Activated CD4-positive, alpha-beta T cell treated with anti-CD3 and anti-CD28 coated beads, Interleukin-2, amount 10 ng/mL, durations not matched to agents 7 days and 5 days (primary cell): ENCODE measurements at regions not wholly inside any gene's neighbourhood (a gene's known extent, or its start where the extent isn't known, plus 50 kb on each side); places are given as distances from the start of the nearest gene placed in this dataset.

ENCODE experiments used
- CTCF ChIA-PET: fragments of 350-600 bp; sonication (Branson Sonifier 250); formaldehyde crosslinking; loops from one replicate; lab custom pipeline; 2021; ENCODE audit warnings: antibody characterized with exemption; lab: Charles Lee
- POLR2A ChIA-PET: fragments of 350-600 bp; sonication (Branson Sonifier 250); formaldehyde crosslinking; loops from one replicate; lab custom pipeline; 2021; ENCODE audit warnings: antibody characterized with exemption; lab: Charles Lee
- DNase-seq: peaks from one replicate; pipeline ENCODE4 v3.0.0-alpha.2; 2020
- H3K27ac Mint-ChIP-seq: one replicate; pipeline ENCODE4 v1.8.0; 2021; ENCODE audit warnings: mild to moderate bottlenecking, moderate library complexity, mixed read lengths
- H3K27me3 Mint-ChIP-seq: one replicate; pipeline ENCODE4 v1.8.0; 2021; ENCODE audit warnings: mixed read lengths
- H3K36me3 Mint-ChIP-seq: one replicate; pipeline ENCODE4 v1.8.0; 2021; ENCODE audit warnings: low read depth, mixed read lengths
- H3K4me1 Mint-ChIP-seq: one replicate; pipeline ENCODE4 v1.8.0; 2021; ENCODE audit warnings: mixed read lengths
- H3K4me3 Mint-ChIP-seq: one replicate; pipeline ENCODE4 v1.8.0; 2021; ENCODE audit warnings: mild to moderate bottlenecking, moderate library complexity, mixed read lengths
- H3K9me3 Mint-ChIP-seq: one replicate; pipeline ENCODE4 v1.8.0; 2021; ENCODE audit warnings: mixed read lengths

- H3K36me3 Mint-ChIP-seq: no peaks in the 10 kb centered on the region
- no peak for DNase-seq
- H3K4me1 Mint-ChIP-seq: peaks cover 17% of the 10 kb centered on the region
- H3K9me3 Mint-ChIP-seq: no peaks in the 10 kb centered on the region
- POLR2A ChIA-PET: no interaction called here
- no peak overlapping the region for H3K4me3 Mint-ChIP-seq
- CTCF ChIA-PET: interaction anchor here (1.6 kb wide), 1 partner anchor 12 kb away, joined by 6 read pairs; no protein-coding TSS in a partner anchor
- H3K27me3 Mint-ChIP-seq: peaks cover 18% of the 10 kb centered on the region
- no peak overlapping the region for H3K27ac Mint-ChIP-seq
These were observed 113.8 kb downstream of the CEBPB start for GRCh38 chr20:50304501-50304856.

- DNase-seq: no peak
- Mint-ChIP-seq H3K36me3 (no peaks in the 10 kb centered on the region), H3K4me1 (peaks cover 17% of the 10 kb centered on the region), H3K9me3 (no peaks in the 10 kb centered on the region), H3K27ac (no peak overlapping the region), H3K4me3 (no peak overlapping the region), H3K27me3 (peaks cover 15% of the 10 kb centered on the region)
- POLR2A ChIA-PET: no interaction called here
- CTCF ChIA-PET: interaction anchor here (1.6 kb wide), 1 partner anchor 12 kb away, joined by 6 read pairs; no protein-coding TSS in a partner anchor
These were observed 114.4 kb downstream of the CEBPB start for GRCh38 chr20:50304923-50305635.

DNA sequence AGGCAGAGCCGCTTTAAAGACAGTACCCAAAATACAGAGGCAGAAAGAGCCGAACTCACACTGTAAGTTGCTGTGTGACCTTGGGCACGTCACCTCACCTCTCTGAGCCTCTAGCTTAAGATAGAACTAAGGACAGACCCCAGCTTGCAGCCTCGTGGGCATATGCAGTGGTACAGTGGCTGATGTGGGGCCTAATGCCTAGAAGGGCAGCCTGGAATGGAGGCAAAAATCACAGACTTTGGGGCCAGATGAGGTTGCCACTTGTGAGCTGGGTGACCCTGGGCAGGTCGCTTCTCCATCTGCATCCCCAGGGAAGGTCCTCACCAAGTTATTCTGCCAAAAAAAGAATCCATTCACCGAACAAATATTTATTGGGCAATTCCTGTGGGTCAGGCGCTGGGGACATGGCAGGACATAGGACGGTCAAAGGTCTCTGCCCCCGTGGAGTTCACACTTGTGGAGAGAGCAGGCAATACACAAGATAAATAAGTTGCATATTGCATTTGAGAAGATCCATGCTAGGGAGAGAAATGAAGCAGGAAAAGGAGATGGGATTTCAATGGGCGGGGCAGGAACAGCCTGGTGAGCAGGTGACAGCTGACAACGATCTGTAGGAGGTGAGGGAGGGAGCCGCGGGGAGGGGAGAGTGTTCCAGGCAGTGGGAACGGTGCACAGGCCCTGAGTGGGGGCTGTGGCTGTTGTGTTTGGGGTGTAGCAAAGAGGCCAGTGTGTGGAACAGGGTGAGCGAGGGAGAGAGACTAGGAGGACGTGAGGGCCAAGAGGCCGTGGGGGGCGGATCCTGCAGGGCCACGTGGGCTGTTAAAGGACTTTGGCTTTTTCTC is 115.2 kb downstream of the CEBPB start:
- CTCF ChIA-PET: interaction anchor here (1.2 to 1.5 kb wide), 2 partner anchors 25 to 158 kb away, joined by 3 to 5 read pairs; no protein-coding TSS in a partner anchor
- no peak overlapping the region for H3K4me3 Mint-ChIP-seq
- no peak for DNase-seq
- H3K27me3 Mint-ChIP-seq: peaks cover 9% of the 10 kb centered on the region
- H3K27ac Mint-ChIP-seq: no peak overlapping the region
- peaks cover 17% of the 10 kb centered on the region for H3K4me1 Mint-ChIP-seq
- no peaks in the 10 kb centered on the region for H3K9me3 Mint-ChIP-seq
- POLR2A ChIA-PET: no interaction called here
- H3K36me3 Mint-ChIP-seq: no peaks in the 10 kb centered on the region

GRCh38 chr20:50306478-50307423 is 116.1 kb downstream of the CEBPB start:
- POLR2A ChIA-PET: no interaction called here
- H3K27ac Mint-ChIP-seq: no peak overlapping the region
- no peak overlapping the region for H3K4me3 Mint-ChIP-seq
- H3K36me3 Mint-ChIP-seq: no peaks in the 10 kb centered on the region
- DNase-seq: no peak
- H3K9me3 Mint-ChIP-seq: no peaks in the 10 kb centered on the region
- H3K4me1 Mint-ChIP-seq: peaks cover 17% of the 10 kb centered on the region
- peaks cover 4% of the 10 kb centered on the region for H3K27me3 Mint-ChIP-seq
- CTCF ChIA-PET: interaction anchor here (1.2 to 1.5 kb wide), 2 partner anchors 26 to 157 kb away, joined by 3 to 5 read pairs; no protein-coding TSS in a partner anchor

- ChIA-PET POLR2A (no interaction called here), CTCF (interaction anchor here (0.8 kb wide), 1 partner anchor 8 kb away, joined by 3 read pairs; no protein-coding TSS in a partner anchor)
- Mint-ChIP-seq H3K36me3 (no peaks in the 10 kb centered on the region), H3K9me3 (no peaks in the 10 kb centered on the region), H3K27me3 (peaks cover 2% of the 10 kb centered on the region), H3K4me3 (no peak overlapping the region), H3K4me1 (peaks cover 5% of the 10 kb centered on the region), H3K27ac (no peak overlapping the region)
- no peak for DNase-seq
These were observed 117.5 kb downstream of the CEBPB start for GRCh38 chr20:50308166-50308512.

DNA sequence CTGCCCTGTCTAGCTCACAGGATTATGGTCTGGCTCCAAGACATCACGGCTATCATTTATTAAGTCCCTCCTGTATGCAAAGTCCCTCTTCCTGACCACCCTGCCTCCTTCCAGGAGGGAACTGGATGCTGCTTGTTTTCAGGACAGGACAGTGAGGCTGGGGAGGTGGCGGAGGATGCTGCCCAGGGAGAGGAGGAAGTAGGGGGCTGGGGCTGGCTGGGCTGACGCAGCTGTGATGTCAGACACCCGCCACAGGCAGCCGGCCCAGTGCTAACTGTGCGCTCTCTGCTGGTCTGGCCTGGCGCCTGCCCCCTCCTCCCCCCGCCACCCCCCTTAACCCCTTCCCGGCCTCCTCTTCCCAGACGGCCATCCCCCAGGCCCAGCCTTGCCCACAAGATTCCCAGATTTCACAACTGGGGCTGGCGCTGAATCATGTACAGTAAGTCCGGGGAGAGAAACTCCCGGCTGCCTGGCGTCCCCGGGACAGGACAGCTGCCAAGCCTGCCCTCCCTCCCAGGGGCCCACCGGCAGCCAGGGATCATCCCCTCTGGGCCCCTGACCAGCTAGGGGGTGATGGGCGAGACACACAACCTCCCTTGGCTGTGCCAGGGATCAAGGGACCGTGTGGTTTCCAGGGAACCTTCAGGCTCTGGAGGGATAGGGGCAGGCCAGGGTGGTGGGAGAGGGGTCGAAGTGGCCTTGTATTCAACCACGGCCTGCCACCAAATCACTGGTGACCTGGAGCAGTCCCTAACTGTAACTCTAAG is 118.1 kb downstream of the CEBPB start:
- Mint-ChIP-seq H3K36me3 (no peaks in the 10 kb centered on the region), H3K4me3 (no peak overlapping the region), H3K27ac (no peak overlapping the region), H3K9me3 (no peaks in the 10 kb centered on the region), H3K27me3 (peaks cover 5% of the 10 kb centered on the region), H3K4me1 (peaks cover 2% of the 10 kb centered on the region)
- ChIA-PET POLR2A (no interaction called here), CTCF (interaction anchor here (0.8 kb wide), 1 partner anchor 8 kb away, joined by 3 read pairs; no protein-coding TSS in a partner anchor)
- DNase-seq: no peak

GRCh38 chr20:50309280-50309763 is 118.7 kb downstream of the CEBPB start:
- no peak for DNase-seq
- Mint-ChIP-seq H3K27me3 (peaks cover 10% of the 10 kb centered on the region), H3K36me3 (no peaks in the 10 kb centered on the region), H3K9me3 (no peaks in the 10 kb centered on the region), H3K4me3 (no peak overlapping the region), H3K4me1 (no peaks in the 10 kb centered on the region), H3K27ac (no peak overlapping the region)
- CTCF ChIA-PET: no interaction called here
- POLR2A ChIA-PET: no interaction called here

- ChIA-PET CTCF (no interaction called here), POLR2A (no interaction called here)
- Mint-ChIP-seq H3K27ac (no peak overlapping the region), H3K27me3 (peaks cover 16% of the 10 kb centered on the region), H3K4me1 (no peaks in the 10 kb centered on the region), H3K36me3 (no peaks in the 10 kb centered on the region), H3K9me3 (no peaks in the 10 kb centered on the region), H3K4me3 (no peak overlapping the region)
- DNase-seq: no peak
These were observed 119.4 kb downstream of the CEBPB start for GRCh38 chr20:50309764-50310672.

- CTCF ChIA-PET: no interaction called here
- H3K4me3 Mint-ChIP-seq: no peak overlapping the region
- H3K27ac Mint-ChIP-seq: no peak overlapping the region
- POLR2A ChIA-PET: no interaction called here
- H3K9me3 Mint-ChIP-seq: no peaks in the 10 kb centered on the region
- no peaks in the 10 kb centered on the region for H3K4me1 Mint-ChIP-seq
- peaks cover 19% of the 10 kb centered on the region for H3K27me3 Mint-ChIP-seq
- H3K36me3 Mint-ChIP-seq: no peaks in the 10 kb centered on the region
- DNase-seq: no peak
These were observed 120.0 kb downstream of the CEBPB start for GRCh38 chr20:50310673-50311051.

GRCh38 chr20:50311308-50312001 is 120.8 kb downstream of the CEBPB start:
- ChIA-PET CTCF (interaction anchor here (0.9 kb wide), 1 partner anchor 16 kb away, joined by 3 read pairs; no protein-coding TSS in a partner anchor), POLR2A (no interaction called here)
- no peak overlapping the region for H3K27ac Mint-ChIP-seq

More at GRCh38 chr20:50311308-50312001, 120.8 kb downstream of the CEBPB start:
- H3K36me3 Mint-ChIP-seq: no peaks in the 10 kb centered on the region
- no peaks in the 10 kb centered on the region for H3K4me1 Mint-ChIP-seq
- H3K27me3 Mint-ChIP-seq: peaks cover 24% of the 10 kb centered on the region
- DNase-seq: no peak
- no peaks in the 10 kb centered on the region for H3K9me3 Mint-ChIP-seq
- no peak overlapping the region for H3K4me3 Mint-ChIP-seq
